Mesendoderm (in vitro differentiated cells): ENCODE measurements at regions not wholly inside any gene's neighbourhood (a gene's known extent, or its start where the extent isn't known, plus 50 kb on each side); places are given as distances from the start of the nearest gene placed in this dataset.
"Not testable (repeated sequence)": the region's sequence is repeated elsewhere in the genome, so short reads cannot be mapped to it uniquely, and the experiment has no call there.

ENCODE experiments used
- DNase-seq: peaks from one replicate; pipeline ENCODE4 v3.0.0; 2013
- H2AK5ac ChIP-seq: 2 replicates; pipeline ENCODE4 v1.6.1; 2013; ENCODE audit warnings: low read length, inconsistent platforms
- H2BK120ac ChIP-seq: 2 replicates; pipeline ENCODE4 v1.6.1; 2013; ENCODE audit warnings: low read depth, mild to moderate bottlenecking, low read length, moderate library complexity, mixed read lengths
- H2BK15ac ChIP-seq: replicated peaks from 2 replicates; pipeline ENCODE4 v1.6.1; 2013; ENCODE audit warnings: low read depth, mild to moderate bottlenecking, moderate library complexity
- H2BK5ac ChIP-seq: 2 replicates; pipeline ENCODE4 v1.6.1; 2013; ENCODE audit warnings: low read length, inconsistent platforms
- H3K18ac ChIP-seq: 2 replicates; pipeline ENCODE4 v1.6.1; 2013; ENCODE audit warnings: mild to moderate bottlenecking, low read length, mixed read lengths
- H3K23ac ChIP-seq: one replicate; pipeline ENCODE4 v1.6.1; 2013; ENCODE audit warnings: low read length
- H3K27ac ChIP-seq: 2 replicates; pipeline ENCODE4 v1.5.1; 2013; ENCODE audit warnings: low read depth, mild to moderate bottlenecking, inconsistent platforms, low read length, moderate library complexity
- H3K27me3 ChIP-seq: 2 replicates; pipeline ENCODE4 v1.6.1; 2013; ENCODE audit warnings: low read length, control low read depth, mild to moderate bottlenecking, inconsistent platforms; ENCODE audit not compliant: insufficient read depth, poor library complexity
- H3K36me3 ChIP-seq: 2 replicates; pipeline ENCODE4 v1.6.1; 2013; ENCODE audit warnings: low read length, inconsistent platforms; ENCODE audit not compliant: control insufficient read depth, insufficient read depth
- H3K4ac ChIP-seq: one replicate; pipeline ENCODE4 v1.6.1; 2013; ENCODE audit warnings: low read depth, mild to moderate bottlenecking, low read length, moderate library complexity
- H3K4me1 ChIP-seq: 2 replicates; pipeline ENCODE4 v1.6.1; 2013; ENCODE audit warnings: low read depth, low read length, inconsistent platforms; ENCODE audit not compliant: control insufficient read depth
- H3K4me2 ChIP-seq: 2 replicates; pipeline ENCODE4 v1.6.1; 2013; ENCODE audit warnings: low read length
- H3K4me3 ChIP-seq: 2 replicates; pipeline ENCODE4 v1.5.1; 2013; ENCODE audit warnings: mild to moderate bottlenecking, low read length
- H3K56ac ChIP-seq: one replicate; pipeline ENCODE4 v1.6.1; 2013; ENCODE audit warnings: low read length
- H3K79me1 ChIP-seq: 2 replicates; pipeline ENCODE4 v1.6.1; 2013; ENCODE audit warnings: low read length, inconsistent platforms
- H3K79me2 ChIP-seq: 2 replicates; pipeline ENCODE4 v1.6.1; 2013; ENCODE audit warnings: mild to moderate bottlenecking, low read length; ENCODE audit not compliant: control insufficient read depth, insufficient read depth
- H3K9ac ChIP-seq: 2 replicates; pipeline ENCODE4 v1.6.1; 2013; ENCODE audit warnings: low read length, inconsistent platforms
- H4K5ac ChIP-seq: one replicate; pipeline ENCODE4 v1.6.1; 2013; ENCODE audit warnings: low read length
- H4K8ac ChIP-seq: one replicate; pipeline ENCODE4 v1.6.1; 2013; ENCODE audit warnings: low read depth, mild to moderate bottlenecking, control low read depth, low read length, moderate library complexity
- WGBS: extraction: QIAGEN DNeasy Blood & Tissue Kit; methylation state at CpG from one replicate; pipeline ENCODE4 v1.1.7; 2013; ENCODE audit warnings: low lambda C conversion rate, missing lambda C conversion rate; ENCODE audit not compliant: insufficient coverage; ENCODE audit errors: extremely low coverage; 5-methylcytosine and 5-hydroxymethylcytosine counted together

- no peaks in the 10 kb centered on the region for H3K36me3 ChIP-seq
- H3K9ac ChIP-seq = no peak overlapping the region
- no peak overlapping the region for H3K23ac ChIP-seq
- no peak overlapping the region for H4K8ac ChIP-seq
- no peak overlapping the region for H3K27ac ChIP-seq
- H3K18ac ChIP-seq = no peak overlapping the region
- no peak overlapping the region for H3K56ac ChIP-seq
- no peaks in the 10 kb centered on the region for H3K79me1 ChIP-seq
- H3K79me2 ChIP-seq = no peaks in the 10 kb centered on the region
- H2AK5ac ChIP-seq = no peak overlapping the region
- H3K4ac ChIP-seq = no peak overlapping the region
- no CpG with 5 or more reads among the region's 1 CpG for WGBS
- no peak overlapping the region for H2BK15ac ChIP-seq
- no peak for DNase-seq
- H3K27me3 ChIP-seq = no peaks in the 10 kb centered on the region
- no peaks in the 10 kb centered on the region for H3K4me1 ChIP-seq
- H2BK120ac ChIP-seq = no peak overlapping the region
- H2BK5ac ChIP-seq = no peak overlapping the region
- no peak overlapping the region for H3K4me2 ChIP-seq
- H3K4me3 ChIP-seq = no peak overlapping the region
- no peak overlapping the region for H4K5ac ChIP-seq
Measured at GRCh38 chr9:32161209-32161608, 223.2 kb upstream of the ACO1 start.

GRCh38 chr9:32161720-32162119, 222.7 kb upstream of the ACO1 start:
- Histone ChIP-seq H3K27ac (no peak overlapping the region), H3K79me2 (no peaks in the 10 kb centered on the region), H3K4ac (no peak overlapping the region), H2AK5ac (no peak overlapping the region), H4K8ac (no peak overlapping the region), H3K4me2 (no peak overlapping the region), H2BK15ac (no peak overlapping the region), H3K9ac (no peak overlapping the region), H3K23ac (no peak overlapping the region), H3K79me1 (no peaks in the 10 kb centered on the region), H3K36me3 (no peaks in the 10 kb centered on the region), H3K56ac (no peak overlapping the region), H2BK120ac (no peak overlapping the region), H3K27me3 (no peaks in the 10 kb centered on the region), H3K4me3 (no peak overlapping the region), H3K18ac (no peak overlapping the region), H2BK5ac (no peak overlapping the region), H3K4me1 (no peaks in the 10 kb centered on the region), H4K5ac (no peak overlapping the region)
- WGBS = no CpG with 5 or more reads among the region's 2 CpGs
- no peak for DNase-seq

- H3K4ac ChIP-seq, H3K4me1 ChIP-seq, H3K79me1 ChIP-seq, H2BK120ac ChIP-seq, H2BK5ac ChIP-seq, H3K23ac ChIP-seq, H3K79me2 ChIP-seq, H3K4me2 ChIP-seq, H3K27ac ChIP-seq, H3K4me3 ChIP-seq, H3K56ac ChIP-seq, H4K5ac ChIP-seq, H2BK15ac ChIP-seq, H3K27me3 ChIP-seq, DNase-seq, H4K8ac ChIP-seq, H3K36me3 ChIP-seq, H3K18ac ChIP-seq, H3K9ac ChIP-seq, H2AK5ac ChIP-seq: not testable (repeated sequence)
- no CpG with 5 or more reads among the region's 8 CpGs for WGBS
Measured at GRCh38 chr9:32166316-32166715, 218.1 kb upstream of the ACO1 start.

- H2AK5ac ChIP-seq = no peak overlapping the region
- H3K36me3 ChIP-seq = peaks cover 1% of the 10 kb centered on the region
- no peaks in the 10 kb centered on the region for H3K4me1 ChIP-seq
- H3K56ac ChIP-seq = no peak overlapping the region
- H3K27me3 ChIP-seq = no peaks in the 10 kb centered on the region
- no peak overlapping the region for H4K8ac ChIP-seq
- no peak overlapping the region for H2BK5ac ChIP-seq
- H3K18ac ChIP-seq = no peak overlapping the region
- no peak overlapping the region for H2BK120ac ChIP-seq
- no peak overlapping the region for H2BK15ac ChIP-seq
- no peaks in the 10 kb centered on the region for H3K79me1 ChIP-seq
- H3K23ac ChIP-seq = no peak overlapping the region
- H3K9ac ChIP-seq = no peak overlapping the region
- no peak overlapping the region for H4K5ac ChIP-seq
- DNase-seq = no peak
- no peak overlapping the region for H3K4ac ChIP-seq
- no peak overlapping the region for H3K4me2 ChIP-seq
- no peaks in the 10 kb centered on the region for H3K79me2 ChIP-seq
- WGBS = no CpG with 5 or more reads among the region's 3 CpGs
- no peak overlapping the region for H3K27ac ChIP-seq
- no peak overlapping the region for H3K4me3 ChIP-seq
Measured at GRCh38 chr9:32171339-32171738, 213.1 kb upstream of the ACO1 start.

- H2BK5ac ChIP-seq = no peak overlapping the region
- no peak overlapping the region for H2BK15ac ChIP-seq
- H3K79me1 ChIP-seq = no peaks in the 10 kb centered on the region
- no peak overlapping the region for H3K18ac ChIP-seq
- no peak overlapping the region for H3K23ac ChIP-seq
- H3K4me3 ChIP-seq = no peak overlapping the region
- no peak overlapping the region for H3K4me2 ChIP-seq
- no peak overlapping the region for H4K8ac ChIP-seq
- H3K9ac ChIP-seq = no peak overlapping the region
- no peak for DNase-seq
- H3K79me2 ChIP-seq = no peaks in the 10 kb centered on the region
- H3K27ac ChIP-seq = no peak overlapping the region
- no peak overlapping the region for H2BK120ac ChIP-seq
- no peak overlapping the region for H2AK5ac ChIP-seq
- H3K56ac ChIP-seq = no peak overlapping the region
- H3K4me1 ChIP-seq = no peaks in the 10 kb centered on the region
- H3K36me3 ChIP-seq = peaks cover 1% of the 10 kb centered on the region
- H3K4ac ChIP-seq = no peak overlapping the region
- no peaks in the 10 kb centered on the region for H3K27me3 ChIP-seq
- no peak overlapping the region for H4K5ac ChIP-seq
Measured at GRCh38 chr9:32172256-32172655, 212.2 kb upstream of the ACO1 start.

- Histone ChIP-seq H3K36me3 (no peaks in the 10 kb centered on the region), H3K79me2 (no peaks in the 10 kb centered on the region), H3K18ac (no peak overlapping the region), H2AK5ac (no peak overlapping the region), H3K9ac (no peak overlapping the region), H2BK120ac (no peak overlapping the region), H3K56ac (no peak overlapping the region), H3K4me1 (no peaks in the 10 kb centered on the region), H3K4me2 (no peak overlapping the region), H2BK5ac (no peak overlapping the region), H3K23ac (no peak overlapping the region), H3K4ac (no peak overlapping the region), H3K27me3 (no peaks in the 10 kb centered on the region), H3K79me1 (no peaks in the 10 kb centered on the region), H2BK15ac (no peak overlapping the region), H3K4me3 (no peak overlapping the region), H4K8ac (no peak overlapping the region), H3K27ac (no peak overlapping the region), H4K5ac (no peak overlapping the region)
- WGBS = no CpG with 5 or more reads among the region's 3 CpGs
- DNase-seq = no peak
Measured at GRCh38 chr9:32177396-32177795, 207.0 kb upstream of the ACO1 start.
